ENCODE measurements at regions not wholly inside any gene's neighbourhood (a gene's known extent, or its start where the extent isn't known, plus 50 kb on each side); places are given as distances from the start of the nearest gene placed in this dataset.

GRCh38 chr10:44047361-44047760 is 337.5 kb downstream of the CXCL12 start:
- H3K27me3 ChIP-seq: no peaks in the 10 kb centered on the region
- no peak overlapping the region for H3K4me3 ChIP-seq (ENCODE audit: low read depth, low read length)
- no peaks in the 10 kb centered on the region for H3K9me3 ChIP-seq
- no peak for DNase-seq
- TF ChIP-seq CTCF (IDR thresholded peaks at IDR 0.05; ENCODE audit: low read depth, low read length): no peak
- no peaks in the 10 kb centered on the region for H3K36me3 ChIP-seq
- H3K4me1 ChIP-seq: peaks cover 12% of the 10 kb centered on the region

GRCh38 chr10:44046605-44047004 is 338.3 kb downstream of the CXCL12 start:
- Histone ChIP-seq H3K36me3 (no peaks in the 10 kb centered on the region), H3K27me3 (no peaks in the 10 kb centered on the region), H3K4me3 (ENCODE audit: low read depth, low read length) (no peak overlapping the region), H3K4me1 (peaks cover 12% of the 10 kb centered on the region), H3K9me3 (no peaks in the 10 kb centered on the region)
- no peak for DNase-seq
- no peak for TF ChIP-seq CTCF (IDR thresholded peaks at IDR 0.05; ENCODE audit: low read depth, low read length)

GRCh38 chr10:44045020-44045419 is 339.9 kb downstream of the CXCL12 start:
- H3K9me3 ChIP-seq: no peaks in the 10 kb centered on the region
- H3K27me3 ChIP-seq: no peaks in the 10 kb centered on the region
- peak; percentile 76 for DNase-seq
- H3K4me1 ChIP-seq: peaks cover 12% of the 10 kb centered on the region
- no peak for TF ChIP-seq CTCF (IDR thresholded peaks at IDR 0.05; ENCODE audit: low read depth, low read length)
- no peak overlapping the region for H3K4me3 ChIP-seq (ENCODE audit: low read depth, low read length)
- H3K36me3 ChIP-seq: no peaks in the 10 kb centered on the region

- 0 out of 2 replicates have a peak, but pooled peaks have one; percentile 24 for TF ChIP-seq CTCF (IDR thresholded peaks at IDR 0.05; ENCODE audit: low read depth, low read length)
- H3K4me1 ChIP-seq: peaks cover 12% of the 10 kb centered on the region
- no peak overlapping the region for H3K4me3 ChIP-seq (ENCODE audit: low read depth, low read length)
- no peaks in the 10 kb centered on the region for H3K36me3 ChIP-seq
- H3K9me3 ChIP-seq: no peaks in the 10 kb centered on the region
- H3K27me3 ChIP-seq: no peaks in the 10 kb centered on the region
- peak; percentile 22 for DNase-seq
Measured at GRCh38 chr10:44044549-44044948, 340.3 kb downstream of the CXCL12 start.

GRCh38 chr10:44043646-44044375 is 341.1 kb downstream of the CXCL12 start:
- peaks cover 12% of the 10 kb centered on the region for H3K4me1 ChIP-seq
- H3K27me3 ChIP-seq: no peaks in the 10 kb centered on the region
- no peak for DNase-seq
- no peak for TF ChIP-seq CTCF (IDR thresholded peaks at IDR 0.05; ENCODE audit: low read depth, low read length)
- H3K36me3 ChIP-seq: no peaks in the 10 kb centered on the region
- no peaks in the 10 kb centered on the region for H3K9me3 ChIP-seq
- H3K4me3 ChIP-seq (ENCODE audit: low read depth, low read length): no peak overlapping the region

- Histone ChIP-seq H3K36me3 (no peaks in the 10 kb centered on the region), H3K9me3 (no peaks in the 10 kb centered on the region), H3K4me3 (ENCODE audit: low read depth, low read length) (no peak overlapping the region), H3K27me3 (no peaks in the 10 kb centered on the region), H3K4me1 (peaks cover 12% of the 10 kb centered on the region)
- no peak for DNase-seq
- no peak for TF ChIP-seq CTCF (IDR thresholded peaks at IDR 0.05; ENCODE audit: low read depth, low read length)
Measured at GRCh38 chr10:44042926-44043602, 341.8 kb downstream of the CXCL12 start.
